ENCODE measurements at regions not wholly inside any gene's neighbourhood (a gene's known extent, or its start where the extent isn't known, plus 50 kb on each side); places are given as distances from the start of the nearest gene placed in this dataset.

DNA sequence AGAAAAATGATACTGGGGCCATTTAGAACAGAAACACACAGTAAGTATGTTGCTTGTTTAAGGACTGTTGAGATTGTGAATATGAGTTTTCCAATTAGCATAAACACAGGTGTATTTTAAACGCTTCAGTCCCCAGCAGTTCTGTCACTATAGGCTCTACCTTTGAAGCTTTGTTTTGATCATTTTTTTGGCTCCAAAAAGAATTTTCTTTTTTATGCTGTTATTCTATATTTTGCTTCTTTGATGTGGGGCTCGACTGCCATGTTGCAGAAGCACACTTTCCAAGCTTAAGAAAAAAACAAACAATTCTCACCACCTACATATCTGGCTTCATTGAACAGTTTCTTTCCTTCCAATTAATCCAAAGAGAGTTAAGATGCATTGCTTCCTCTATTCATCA lies 131.0 kb upstream of the DMAC1 start:
- 51 to 61% methylated on average over 2 of the region's 2 CpGs for WGBS, 2 donors
- Histone ChIP-seq H3K27ac (ENCODE audit: low read depth in 2 of 2, low read length in 1 of 2) (no peak overlapping the region), H3K36me3 (ENCODE audit: control insufficient read depth in 2 of 2, insufficient read depth in 2 of 2, low read length in 1 of 2) (no peaks in the 10 kb centered on the region), H3K4me3 (ENCODE audit: low read depth in 1 of 2, low read length in 2 of 2) (no peak overlapping the region), H3K9me3 (ENCODE audit: control insufficient read depth in 2 of 2, insufficient read depth in 1 of 2, low read depth in 1 of 2, low read length in 1 of 2) (no peaks in the 10 kb centered on the region), H3K4me1 (ENCODE audit: control insufficient read depth in 2 of 2, insufficient read depth in 2 of 2, low read length in 1 of 2) (no peaks in the 10 kb centered on the region), H3K27me3 (ENCODE audit: control insufficient read depth in 1 of 2, insufficient read depth in 2 of 2, low read length in 2 of 2) (no peaks in the 10 kb centered on the region)

DNA sequence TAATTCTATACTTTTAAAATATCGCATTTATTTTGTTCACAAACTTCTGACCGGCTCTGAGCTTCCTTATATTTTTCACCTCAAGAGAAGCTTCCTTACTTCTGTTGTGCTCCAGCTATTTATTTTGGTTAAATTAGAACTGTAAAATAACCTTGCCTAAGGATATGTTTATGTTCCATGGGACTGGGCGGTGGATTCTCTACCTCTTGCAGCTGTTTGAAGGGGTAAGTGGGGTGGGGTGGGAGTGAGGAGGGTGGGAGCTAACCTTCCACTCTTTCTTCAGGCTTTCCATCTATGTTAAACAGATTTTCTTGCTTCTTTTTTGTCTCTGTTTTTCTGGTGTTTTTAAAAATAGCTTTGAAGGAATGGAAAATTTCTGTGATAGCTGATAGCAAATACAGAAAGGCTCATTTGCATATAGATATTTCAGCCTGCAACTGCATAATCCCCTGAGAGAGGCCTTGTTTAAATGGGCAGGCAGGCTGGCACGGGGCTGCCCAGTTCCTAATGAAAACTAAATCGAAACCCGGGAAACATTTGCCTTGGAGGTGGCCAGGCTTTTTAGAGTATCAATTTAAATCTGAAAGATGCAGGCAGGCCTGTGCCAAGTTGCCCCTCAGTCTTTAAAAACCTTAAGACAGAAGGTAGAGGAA lies 122.1 kb upstream of the DMAC1 start:
- Histone ChIP-seq H3K9me3 (ENCODE audit: control insufficient read depth in 2 of 2, insufficient read depth in 1 of 2, low read depth in 1 of 2, low read length in 1 of 2) (no peaks in the 10 kb centered on the region), H3K4me3 (ENCODE audit: low read depth in 1 of 2, low read length in 2 of 2) (no peak overlapping the region), H3K27ac (ENCODE audit: low read depth in 2 of 2, low read length in 1 of 2) (no peak overlapping the region), H3K27me3 (ENCODE audit: control insufficient read depth in 1 of 2, insufficient read depth in 2 of 2, low read length in 2 of 2) (no peaks in the 10 kb centered on the region), H3K4me1 (ENCODE audit: control insufficient read depth in 2 of 2, insufficient read depth in 2 of 2, low read length in 1 of 2) (no peaks in the 10 kb centered on the region), H3K36me3 (ENCODE audit: control insufficient read depth in 2 of 2, insufficient read depth in 2 of 2, low read length in 1 of 2) (no peaks in the 10 kb centered on the region)
- WGBS, 2 donors: 86 to 87% methylated on average over 6 of the region's 6 CpGs

DNA sequence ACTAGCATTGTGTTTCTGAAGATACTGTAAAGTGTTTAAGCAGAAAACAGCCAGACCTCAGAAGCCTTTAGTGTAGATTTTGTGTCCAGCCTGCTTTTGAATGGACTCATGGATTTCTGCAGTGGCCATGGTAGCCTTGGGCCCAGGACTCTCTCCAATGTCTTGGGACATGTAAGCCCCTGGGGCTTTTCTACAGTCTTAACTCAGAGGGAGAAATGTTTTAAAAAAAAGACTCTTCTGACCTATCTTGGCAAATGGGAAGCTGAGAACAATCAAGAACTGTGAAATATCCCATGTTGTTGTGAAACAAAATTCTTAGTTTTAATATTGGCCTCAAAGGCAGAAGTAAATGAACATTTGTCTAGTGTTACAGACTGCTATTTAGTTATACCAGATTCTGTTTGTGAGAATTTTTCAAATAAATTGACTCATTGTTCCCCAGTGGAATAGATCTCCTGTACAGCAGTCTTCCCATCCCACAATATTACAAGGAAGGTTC lies 112.5 kb upstream of the DMAC1 start:
- H3K4me3 ChIP-seq (ENCODE audit: low read depth in 1 of 2, low read length in 2 of 2): no peak overlapping the region
- no peaks in the 10 kb centered on the region for H3K4me1 ChIP-seq (ENCODE audit: control insufficient read depth in 2 of 2, insufficient read depth in 2 of 2, low read length in 1 of 2)
- no peaks in the 10 kb centered on the region for H3K9me3 ChIP-seq (ENCODE audit: control insufficient read depth in 2 of 2, insufficient read depth in 1 of 2, low read depth in 1 of 2, low read length in 1 of 2)
- H3K27ac ChIP-seq (ENCODE audit: low read depth in 2 of 2, low read length in 1 of 2): no peak overlapping the region
- no peaks in the 10 kb centered on the region for H3K27me3 ChIP-seq (ENCODE audit: control insufficient read depth in 1 of 2, insufficient read depth in 2 of 2, low read length in 2 of 2)
- no peaks in the 10 kb centered on the region for H3K36me3 ChIP-seq (ENCODE audit: control insufficient read depth in 2 of 2, insufficient read depth in 2 of 2, low read length in 1 of 2)

DNA sequence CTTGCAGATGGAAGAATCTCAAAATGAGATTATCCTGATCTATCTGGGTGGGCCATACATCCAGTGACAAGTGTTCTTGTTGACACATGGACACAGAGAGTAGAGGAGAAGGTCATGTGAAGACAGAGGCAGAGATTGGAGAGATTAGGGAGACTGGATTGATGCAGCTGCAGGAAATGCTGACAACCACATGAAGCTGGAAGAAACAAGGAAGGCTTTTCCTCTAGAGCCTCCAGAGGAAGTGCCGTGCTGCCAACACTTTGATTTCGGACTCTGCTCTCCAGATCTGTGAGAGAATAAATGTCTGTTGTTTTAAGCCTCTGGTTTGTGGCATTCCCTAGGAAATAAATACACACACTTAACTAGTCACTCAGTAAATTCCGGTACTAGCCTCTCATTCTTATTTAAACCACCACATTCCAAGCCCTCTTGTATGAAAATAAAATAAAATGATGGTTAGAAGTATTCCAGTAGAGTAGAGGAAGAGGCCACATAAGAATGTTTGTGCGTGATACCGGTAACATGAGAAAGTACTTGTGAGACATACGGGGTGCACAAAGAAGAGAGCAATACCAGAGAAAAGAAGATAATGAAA lies 110.9 kb upstream of the DMAC1 start:
- 67 to 76% methylated on average over 6 of the region's 6 CpGs for WGBS, 2 donors

DNA sequence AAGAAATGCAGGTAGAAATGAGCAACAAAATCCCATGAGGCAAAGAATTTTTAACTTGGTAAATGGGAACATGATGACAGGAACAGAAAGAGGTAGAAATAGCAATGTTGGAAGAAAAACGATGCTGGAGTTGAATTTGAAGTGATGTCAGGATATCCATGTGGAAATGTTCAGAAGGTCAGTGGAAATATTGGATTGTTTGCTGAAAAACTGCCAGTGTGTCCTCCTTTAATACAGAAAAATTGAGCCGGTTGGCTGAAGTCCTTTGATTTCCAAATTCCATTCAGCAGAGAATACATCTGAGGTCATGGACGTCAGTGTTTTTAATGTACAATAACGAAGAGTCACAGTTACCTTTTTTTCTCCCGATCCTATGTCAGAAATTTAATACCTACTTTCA lies 110.0 kb upstream of the DMAC1 start:
- Histone ChIP-seq H3K4me1 (ENCODE audit: control insufficient read depth in 2 of 2, insufficient read depth in 2 of 2, low read length in 1 of 2) (no peaks in the 10 kb centered on the region), H3K27me3 (ENCODE audit: control insufficient read depth in 1 of 2, insufficient read depth in 2 of 2, low read length in 2 of 2) (no peaks in the 10 kb centered on the region), H3K36me3 (ENCODE audit: control insufficient read depth in 2 of 2, insufficient read depth in 2 of 2, low read length in 1 of 2) (no peaks in the 10 kb centered on the region), H3K27ac (ENCODE audit: low read depth in 2 of 2, low read length in 1 of 2) (no peak overlapping the region), H3K9me3 (ENCODE audit: control insufficient read depth in 2 of 2, insufficient read depth in 1 of 2, low read depth in 1 of 2, low read length in 1 of 2) (no peaks in the 10 kb centered on the region), H3K4me3 (ENCODE audit: low read depth in 1 of 2, low read length in 2 of 2) (no peak overlapping the region)
- WGBS, 2 donors: 74 to 83% methylated on average over 5 of the region's 5 CpGs

More for the DNA sequence above, 110.9 kb upstream of the DMAC1 start:
- Histone ChIP-seq H3K36me3 (ENCODE audit: control insufficient read depth in 2 of 2, insufficient read depth in 2 of 2, low read length in 1 of 2) (no peaks in the 10 kb centered on the region), H3K27ac (ENCODE audit: low read depth in 2 of 2, low read length in 1 of 2) (no peak overlapping the region), H3K4me3 (ENCODE audit: low read depth in 1 of 2, low read length in 2 of 2) (no peak overlapping the region), H3K9me3 (ENCODE audit: control insufficient read depth in 2 of 2, insufficient read depth in 1 of 2, low read depth in 1 of 2, low read length in 1 of 2) (no peaks in the 10 kb centered on the region), H3K4me1 (ENCODE audit: control insufficient read depth in 2 of 2, insufficient read depth in 2 of 2, low read length in 1 of 2) (no peaks in the 10 kb centered on the region), H3K27me3 (ENCODE audit: control insufficient read depth in 1 of 2, insufficient read depth in 2 of 2, low read length in 2 of 2) (no peaks in the 10 kb centered on the region)

DNA sequence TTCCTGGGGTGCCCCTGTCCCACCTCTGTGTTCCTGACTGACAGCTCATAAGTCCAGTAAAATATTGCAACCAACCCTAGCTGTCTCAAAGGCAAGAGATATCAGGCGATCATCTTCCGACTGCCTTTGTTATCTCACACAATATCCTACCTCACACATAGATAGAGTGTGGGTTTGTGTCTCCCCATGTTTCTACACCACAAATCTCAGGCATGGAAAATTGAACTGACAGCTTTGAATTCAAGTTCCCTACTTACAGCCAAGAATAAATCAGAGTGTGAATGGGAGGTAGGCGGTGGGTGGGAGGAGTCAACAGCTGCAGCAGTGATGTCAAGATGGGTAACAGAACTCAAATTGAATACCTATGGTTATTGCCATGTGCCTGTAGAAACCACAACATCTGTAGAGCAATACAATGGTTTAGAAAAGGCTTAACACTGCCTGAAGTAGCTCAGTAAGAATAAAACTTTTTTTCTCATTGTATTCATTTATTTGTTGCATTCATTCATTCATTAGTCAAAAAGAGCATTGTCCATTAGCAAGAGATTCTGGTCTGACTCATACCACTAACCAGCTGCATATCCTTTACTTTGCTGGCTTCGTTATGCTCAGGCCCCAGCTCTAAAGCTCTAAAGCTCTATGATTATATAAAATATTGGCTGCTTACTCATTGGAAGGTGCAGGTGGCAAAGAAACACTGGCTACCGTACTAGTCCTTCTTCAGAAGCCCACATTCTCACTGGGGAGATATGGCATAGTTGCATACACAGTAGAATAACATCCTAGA lies 108.2 kb upstream of the DMAC1 start:
- no peaks in the 10 kb centered on the region for H3K4me1 ChIP-seq (ENCODE audit: control insufficient read depth in 2 of 2, insufficient read depth in 2 of 2, low read length in 1 of 2)
- no peaks in the 10 kb centered on the region for H3K27me3 ChIP-seq (ENCODE audit: control insufficient read depth in 1 of 2, insufficient read depth in 2 of 2, low read length in 2 of 2)
- no peak overlapping the region for H3K27ac ChIP-seq (ENCODE audit: low read depth in 2 of 2, low read length in 1 of 2)
- 73 to 76% methylated on average over 5 of the region's 5 CpGs for WGBS, 2 donors
- H3K36me3 ChIP-seq (ENCODE audit: control insufficient read depth in 2 of 2, insufficient read depth in 2 of 2, low read length in 1 of 2): no peaks in the 10 kb centered on the region
- H3K4me3 ChIP-seq (ENCODE audit: low read depth in 1 of 2, low read length in 2 of 2): no peak overlapping the region
- H3K9me3 ChIP-seq (ENCODE audit: control insufficient read depth in 2 of 2, insufficient read depth in 1 of 2, low read depth in 1 of 2, low read length in 1 of 2): no peaks in the 10 kb centered on the region

DNA sequence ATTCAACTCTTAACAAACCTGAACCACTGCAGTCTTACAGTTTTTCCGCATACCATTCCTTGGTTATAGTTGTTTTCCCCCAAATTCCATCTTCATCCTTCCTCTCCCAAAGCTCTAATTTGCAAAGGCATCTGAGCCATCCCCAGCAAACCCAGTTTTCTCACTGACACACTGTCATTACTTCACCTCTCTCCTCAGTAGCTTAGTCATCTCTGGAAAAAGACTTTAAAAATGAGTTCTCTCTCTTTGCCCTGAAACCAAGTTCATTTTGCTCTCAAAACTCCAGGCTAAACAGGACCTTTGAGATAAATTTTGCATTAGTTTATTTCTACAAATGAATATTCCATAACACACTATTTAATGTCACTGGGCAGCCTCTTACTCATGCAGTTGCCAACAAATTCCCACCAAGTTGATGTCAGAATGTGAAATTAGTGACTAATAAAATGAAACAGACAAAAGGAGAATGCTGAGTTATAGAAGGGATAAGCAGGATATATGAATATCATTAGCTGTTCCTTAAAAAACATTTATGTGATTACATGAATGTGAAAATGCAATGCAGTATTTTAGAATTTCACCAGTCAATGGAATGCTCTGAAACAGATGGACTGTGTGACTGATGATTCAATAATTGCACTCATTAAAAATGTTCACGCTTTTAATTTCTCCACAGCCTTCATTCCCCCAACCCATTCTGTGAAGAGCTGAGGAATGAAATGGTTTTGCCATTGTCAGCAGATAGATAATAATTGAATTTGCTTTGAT lies 107.4 kb upstream of the DMAC1 start:
- WGBS, 2 donors: 93 to 97% methylated on average over 2 of the region's 2 CpGs

DNA sequence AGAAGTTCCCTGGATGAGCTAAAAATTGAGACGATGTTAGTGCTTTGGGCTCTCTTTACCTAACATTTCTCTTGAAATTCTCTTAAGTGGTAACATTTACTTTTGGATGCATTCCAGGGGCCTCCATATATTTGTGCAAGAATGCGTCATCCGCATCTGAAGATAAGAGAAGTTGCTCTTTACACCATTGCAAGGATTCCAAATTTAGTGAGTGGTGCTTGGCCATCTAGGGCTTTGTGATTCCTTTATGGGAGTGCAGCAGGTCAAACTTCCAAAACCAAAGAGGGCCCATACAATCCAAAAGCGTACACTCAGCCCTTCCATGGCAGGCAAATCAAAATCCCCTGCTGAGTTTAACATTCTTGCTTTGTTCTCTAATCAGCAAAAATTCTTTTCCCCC lies 102.0 kb upstream of the DMAC1 start:
- H3K4me1 ChIP-seq (ENCODE audit: control insufficient read depth in 2 of 2, insufficient read depth in 2 of 2, low read length in 1 of 2): no peaks in the 10 kb centered on the region
- H3K27me3 ChIP-seq (ENCODE audit: control insufficient read depth in 1 of 2, insufficient read depth in 2 of 2, low read length in 2 of 2): no peaks in the 10 kb centered on the region
- WGBS, 2 donors: 81 to 82% methylated on average over 4 of the region's 4 CpGs
- H3K36me3 ChIP-seq (ENCODE audit: control insufficient read depth in 2 of 2, insufficient read depth in 2 of 2, low read length in 1 of 2): no peaks in the 10 kb centered on the region
- H3K27ac ChIP-seq (ENCODE audit: low read depth in 2 of 2, low read length in 1 of 2): no peak overlapping the region
- H3K9me3 ChIP-seq (ENCODE audit: control insufficient read depth in 2 of 2, insufficient read depth in 1 of 2, low read depth in 1 of 2, low read length in 1 of 2): no peaks in the 10 kb centered on the region
- no peak overlapping the region for H3K4me3 ChIP-seq (ENCODE audit: low read depth in 1 of 2, low read length in 2 of 2)

More for the DNA sequence above, 107.4 kb upstream of the DMAC1 start:
- Histone ChIP-seq H3K27me3 (ENCODE audit: control insufficient read depth in 1 of 2, insufficient read depth in 2 of 2, low read length in 2 of 2) (no peaks in the 10 kb centered on the region), H3K9me3 (ENCODE audit: control insufficient read depth in 2 of 2, insufficient read depth in 1 of 2, low read depth in 1 of 2, low read length in 1 of 2) (no peaks in the 10 kb centered on the region), H3K4me3 (ENCODE audit: low read depth in 1 of 2, low read length in 2 of 2) (no peak overlapping the region), H3K4me1 (ENCODE audit: control insufficient read depth in 2 of 2, insufficient read depth in 2 of 2, low read length in 1 of 2) (no peaks in the 10 kb centered on the region), H3K36me3 (ENCODE audit: control insufficient read depth in 2 of 2, insufficient read depth in 2 of 2, low read length in 1 of 2) (no peaks in the 10 kb centered on the region), H3K27ac (ENCODE audit: low read depth in 2 of 2, low read length in 1 of 2) (no peak overlapping the region)

DNA sequence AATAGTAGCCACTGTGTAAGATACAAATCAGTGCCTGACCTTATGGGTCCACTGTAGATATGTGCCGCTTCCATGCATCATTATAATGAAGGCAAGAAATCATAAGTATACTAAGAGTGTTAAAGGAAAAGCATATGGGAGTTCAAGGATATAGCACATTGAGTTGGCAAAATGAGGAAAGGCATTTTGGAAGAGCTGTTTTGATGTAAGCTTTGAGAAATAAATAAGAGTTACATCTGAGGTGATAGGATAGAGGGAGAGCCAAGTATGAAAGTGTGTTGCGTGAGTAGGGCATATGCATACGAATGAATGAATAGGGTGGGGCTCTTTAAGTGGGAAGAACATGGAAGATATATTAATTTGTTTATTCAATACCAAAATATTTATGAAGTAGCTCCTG lies 101.0 kb upstream of the DMAC1 start:
- Histone ChIP-seq H3K36me3 (ENCODE audit: control insufficient read depth in 2 of 2, insufficient read depth in 2 of 2, low read length in 1 of 2) (no peaks in the 10 kb centered on the region), H3K27ac (ENCODE audit: low read depth in 2 of 2, low read length in 1 of 2) (no peak overlapping the region), H3K4me1 (ENCODE audit: control insufficient read depth in 2 of 2, insufficient read depth in 2 of 2, low read length in 1 of 2) (no peaks in the 10 kb centered on the region), H3K4me3 (ENCODE audit: low read depth in 1 of 2, low read length in 2 of 2) (no peak overlapping the region), H3K9me3 (ENCODE audit: control insufficient read depth in 2 of 2, insufficient read depth in 1 of 2, low read depth in 1 of 2, low read length in 1 of 2) (no peaks in the 10 kb centered on the region), H3K27me3 (ENCODE audit: control insufficient read depth in 1 of 2, insufficient read depth in 2 of 2, low read length in 2 of 2) (no peaks in the 10 kb centered on the region)
- 94 to 95% methylated on average over 3 of the region's 3 CpGs for WGBS, 2 donors
